GM23248 (cell line): ENCODE measurements at regions not wholly inside any gene's neighbourhood (a gene's known extent, or its start where the extent isn't known, plus 50 kb on each side); places are given as distances from the start of the nearest gene placed in this dataset.

ENCODE experiments used
- DNase-seq: peaks from one replicate; pipeline ENCODE4 v3.0.0-alpha.2; 2015
- H2AFZ ChIP-seq: fragments of 200-600 bp; sonication (generic); 2 replicates; pipeline ENCODE4 v1.6.1; 2016; ENCODE audit warnings: antibody characterized with exemption
- H3F3A ChIP-seq: fragments of 200-600 bp; sonication (generic); 2 replicates; pipeline ENCODE4 v1.6.1; 2016; ENCODE audit warnings: mild to moderate bottlenecking, antibody characterized with exemption, mixed run types; ENCODE audit not compliant: insufficient read depth
- H3K27ac ChIP-seq: fragments of 200-600 bp; sonication (generic); 2 replicates; pipeline ENCODE4 v1.5.1; 2016; ENCODE audit warnings: mild to moderate bottlenecking
- H3K27me3 ChIP-seq: fragments of 200-600 bp; sonication (generic); replicated peaks from 2 replicates; pipeline ENCODE4 v1.6.1; 2016; ENCODE audit warnings: mild to moderate bottlenecking; ENCODE audit not compliant: insufficient read depth
- H3K36me3 ChIP-seq: fragments of 200-600 bp; sonication (generic); 2 replicates; pipeline ENCODE4 v1.6.1; 2016; ENCODE audit warnings: low read depth, mild to moderate bottlenecking
- H3K4me1 ChIP-seq: fragments of 200-600 bp; sonication (generic); 2 replicates; pipeline ENCODE4 v1.6.1; 2016; ENCODE audit warnings: mild to moderate bottlenecking; ENCODE audit not compliant: insufficient read depth
- H3K4me2 ChIP-seq: fragments of 200-600 bp; sonication (generic); one replicate; pipeline ENCODE4 v1.6.1; 2016; ENCODE audit warnings: mild to moderate bottlenecking; ENCODE audit not compliant: unreplicated experiment
- H3K4me3 ChIP-seq: fragments of 200-600 bp; sonication (generic); 2 replicates; pipeline ENCODE4 v1.5.1; 2016; ENCODE audit warnings: mild to moderate bottlenecking
- H3K79me2 ChIP-seq: fragments of 200-600 bp; sonication (generic); 2 replicates; pipeline ENCODE4 v1.6.1; 2016; ENCODE audit warnings: mild to moderate bottlenecking; ENCODE audit not compliant: insufficient read depth
- H3K9ac ChIP-seq: fragments of 200-600 bp; sonication (generic); 2 replicates; pipeline ENCODE4 v1.6.1; 2016; ENCODE audit warnings: mild to moderate bottlenecking
- H3K9me2 ChIP-seq: fragments of 200-600 bp; sonication (generic); 2 replicates; pipeline ENCODE4 v1.6.1; 2016; ENCODE audit warnings: mixed run types, mild to moderate bottlenecking, moderate library complexity; ENCODE audit not compliant: insufficient read depth
- H3K9me3 ChIP-seq: fragments of 200-600 bp; sonication (generic); one replicate; pipeline ENCODE4 v1.6.1; 2017; ENCODE audit warnings: low read depth
- H4K20me1 ChIP-seq: fragments of 200-600 bp; sonication (generic); 2 replicates; pipeline ENCODE4 v1.6.0; 2016; ENCODE audit not compliant: insufficient read depth
- EZH2 ChIP-seq: fragments of 200-600 bp; sonication (generic); IDR thresholded peaks from 2 replicates; pipeline ENCODE4 v1.6.1; 2018; ENCODE audit warnings: antibody characterized with exemption, mild to moderate bottlenecking; ENCODE audit not compliant: insufficient read depth, poor library complexity, severe bottlenecking
- EZH2phosphoT487 ChIP-seq: fragments of 200-600 bp; sonication (generic); IDR thresholded peaks from 2 replicates; pipeline ENCODE4 v1.6.1; 2018; ENCODE audit warnings: antibody characterized with exemption, moderate library complexity, mild to moderate bottlenecking, low read depth; ENCODE audit not compliant: insufficient read depth
- WGBS, 2 experiments: methylation state at CpG; one replicate each; pipeline ENCODE4 v1.1.6; 2015 to 2017; ENCODE audit warnings: low lambda C conversion rate in 2 of 2, low coverage in 1 of 2; ENCODE audit errors: missing lambda C conversion rate in 2 of 2; 5-methylcytosine and 5-hydroxymethylcytosine counted together
- in situ Hi-C: fragments of 300-500 bp; cut with MboI; formaldehyde crosslinking; loops from 2 replicates; pipeline ENCODE4 v1.15.0; 2020

DNA sequence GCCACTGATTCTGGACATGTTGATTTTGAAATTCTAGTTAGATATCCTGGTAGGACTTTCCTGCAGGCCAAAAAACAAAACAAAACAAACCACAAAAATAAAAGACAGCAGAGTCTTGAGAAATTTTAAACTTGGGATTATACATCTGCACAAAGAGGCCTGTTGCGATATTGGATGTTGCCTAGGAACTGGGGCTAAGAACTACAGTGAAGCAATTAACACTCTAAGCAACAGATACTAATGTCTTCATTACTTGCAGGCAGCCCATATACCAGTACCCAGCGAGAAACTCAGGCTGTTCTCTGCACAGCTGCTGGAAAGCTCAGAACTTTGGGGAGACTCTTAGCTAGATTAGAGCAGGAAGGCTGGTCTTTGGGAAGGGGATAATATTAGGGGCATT, 69.1 kb upstream of the SCOC start:
- Histone ChIP-seq H4K20me1 (no peaks in the 10 kb centered on the region), H3F3A (peaks cover 36% of the 10 kb centered on the region), H3K36me3 (no peaks in the 10 kb centered on the region), H3K9me3 (no peaks in the 10 kb centered on the region), H2AFZ (no peak overlapping the region), H3K9ac (no peak overlapping the region), H3K4me1 (peaks cover 31% of the 10 kb centered on the region), H3K4me3 (no peak overlapping the region), H3K79me2 (no peaks in the 10 kb centered on the region), H3K27ac (no peak overlapping the region), H3K27me3 (no peaks in the 10 kb centered on the region), H3K4me2 (no peak overlapping the region), H3K9me2 (no peaks in the 10 kb centered on the region)
- no peak for TF ChIP-seq EZH2phosphoT487
- no peak for TF ChIP-seq EZH2
- WGBS, 2 experiments: 69 to 78% methylated on average over 2 of the region's 2 CpGs
- in situ Hi-C loops: no loop called here
- DNase-seq: no peak

DNA sequence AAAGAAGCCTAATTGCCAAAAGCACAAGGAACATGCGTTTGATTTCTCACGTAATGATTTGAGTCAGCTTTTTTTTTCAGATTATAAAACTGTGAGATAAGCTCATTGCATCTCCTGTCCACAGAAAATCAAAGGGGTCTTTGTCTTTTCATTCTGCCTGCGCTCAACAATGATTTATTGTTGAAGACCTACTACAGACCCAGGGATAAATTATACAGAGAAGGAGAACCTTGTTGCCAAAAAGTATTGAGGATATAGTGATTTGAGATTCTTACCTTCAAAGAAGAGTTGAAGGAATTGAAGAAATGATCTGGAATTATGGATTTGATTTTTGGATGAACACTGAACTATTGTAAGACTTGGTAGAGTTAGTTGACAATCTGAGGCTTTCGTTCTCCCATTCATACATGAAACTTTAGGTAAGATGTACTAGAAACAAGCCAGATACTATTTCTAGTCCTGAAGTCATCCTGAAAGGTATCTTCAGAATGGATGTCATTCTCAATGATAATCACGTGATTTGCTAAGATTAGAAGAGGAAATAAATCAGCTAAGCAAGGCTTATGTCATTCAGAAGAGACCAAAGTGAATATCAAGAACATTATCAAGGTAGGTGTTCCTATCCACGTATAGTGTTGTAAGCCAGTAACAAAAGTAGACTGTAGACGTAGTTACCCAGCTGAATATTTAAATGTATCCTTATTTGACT, 71.1 kb upstream of the SCOC start:
- no peaks in the 10 kb centered on the region for H3K36me3 ChIP-seq
- H2AFZ ChIP-seq: no peak overlapping the region
- H4K20me1 ChIP-seq: no peaks in the 10 kb centered on the region
- no peak for DNase-seq
- in situ Hi-C loops: no loop called here
- H3K9me2 ChIP-seq: no peaks in the 10 kb centered on the region
- peaks cover 17% of the 10 kb centered on the region for H3K4me1 ChIP-seq
- no peak overlapping the region for H3K27ac ChIP-seq
- no peaks in the 10 kb centered on the region for H3K9me3 ChIP-seq
- no peak overlapping the region for H3K4me2 ChIP-seq
- peaks cover 17% of the 10 kb centered on the region for H3F3A ChIP-seq
- no peak for TF ChIP-seq EZH2phosphoT487
- H3K79me2 ChIP-seq: no peaks in the 10 kb centered on the region
- H3K4me3 ChIP-seq: no peak overlapping the region
- no peaks in the 10 kb centered on the region for H3K27me3 ChIP-seq
- H3K9ac ChIP-seq: no peak overlapping the region
- 79 to 88% methylated on average over 7 of the region's 7 CpGs for WGBS, 2 experiments

DNA sequence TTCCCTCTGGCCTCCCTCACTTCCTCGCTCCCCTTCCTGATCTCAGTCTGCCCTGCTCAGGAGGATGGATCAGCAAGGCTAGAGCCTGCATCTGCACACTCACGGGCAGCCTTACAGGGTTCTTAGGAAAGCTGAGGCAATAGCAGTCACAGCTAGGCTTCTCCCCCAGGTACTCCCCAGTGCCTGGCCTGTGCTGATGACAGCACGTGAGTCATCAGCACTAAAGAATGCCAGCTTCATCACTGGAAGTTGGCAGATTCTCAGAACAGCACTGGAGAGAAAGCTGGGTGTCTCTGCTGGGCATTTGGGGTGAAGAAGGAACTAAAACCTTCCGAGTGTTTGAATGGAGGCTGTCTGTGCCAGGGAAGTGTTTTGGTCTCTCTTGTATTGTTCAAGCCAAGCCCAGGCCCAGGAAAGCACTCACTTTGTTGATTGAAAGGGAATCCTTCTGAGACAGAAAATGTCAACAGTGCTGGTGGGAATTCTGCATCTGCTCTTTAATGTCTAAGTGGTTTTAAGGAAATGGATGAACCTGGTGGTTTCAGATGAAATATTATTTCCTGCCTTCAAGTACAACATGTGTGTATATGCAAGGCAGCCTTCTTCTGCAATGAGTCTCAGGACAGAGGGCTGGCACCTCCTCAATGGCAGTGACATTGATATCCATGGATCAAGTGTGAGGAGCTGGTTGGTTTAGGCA, 73.0 kb upstream of the SCOC start:
- 30 to 34% methylated on average over 4 of the region's 4 CpGs for WGBS, 2 experiments
- peaks cover 31% of the 10 kb centered on the region for H3K4me1 ChIP-seq
- H3K79me2 ChIP-seq: no peaks in the 10 kb centered on the region
- 0 out of 2 replicates have a peak overlapping the region, but pooled peaks have one; percentile 0 for H2AFZ ChIP-seq
- in situ Hi-C loops: no loop called here
- peak overlapping the region; percentile 14 for H3K4me2 ChIP-seq
- no peaks in the 10 kb centered on the region for H3K9me3 ChIP-seq
- H3K9ac ChIP-seq: no peak overlapping the region
- H3K27me3 ChIP-seq: no peaks in the 10 kb centered on the region
- peaks cover 14% of the 10 kb centered on the region for H3F3A ChIP-seq
- TF ChIP-seq EZH2 (no peak), EZH2phosphoT487 (no peak)
- peak overlapping the region; percentile 21; the same call in 1 of the 2 replicates for H3K27ac ChIP-seq
- H3K9me2 ChIP-seq: no peaks in the 10 kb centered on the region
- no peak overlapping the region for H3K4me3 ChIP-seq
- H3K36me3 ChIP-seq: no peaks in the 10 kb centered on the region
- peak; percentile 87 for DNase-seq
- no peaks in the 10 kb centered on the region for H4K20me1 ChIP-seq

DNA sequence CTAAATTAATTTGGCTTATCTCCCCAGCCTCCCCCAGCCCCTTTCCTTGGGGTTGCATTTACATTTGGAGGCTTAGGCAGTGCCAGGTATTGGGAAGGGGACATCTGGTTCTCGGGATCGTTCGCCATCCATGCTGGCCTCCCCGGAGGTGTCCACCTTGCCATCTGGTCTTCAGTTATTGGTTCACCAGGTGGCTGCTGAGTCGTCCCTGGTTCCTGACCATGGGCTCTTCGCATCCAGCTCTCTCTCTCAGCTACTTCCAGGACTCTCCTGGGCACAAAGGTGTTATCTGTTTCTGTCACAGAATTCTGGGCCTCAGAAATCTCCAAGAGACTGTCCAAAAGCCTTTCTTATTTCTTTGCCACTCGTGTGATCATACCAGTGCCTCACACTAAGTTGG, 75.4 kb upstream of the SCOC start:
- in situ Hi-C loops: no loop called here
- H4K20me1 ChIP-seq: no peaks in the 10 kb centered on the region
- H3K9me3 ChIP-seq: no peaks in the 10 kb centered on the region
- H3K9ac ChIP-seq: no peak overlapping the region
- no peak overlapping the region for H2AFZ ChIP-seq
- 91 to 98% methylated on average over 7 of the region's 7 CpGs for WGBS, 2 experiments
- H3K79me2 ChIP-seq: no peaks in the 10 kb centered on the region
- no peaks in the 10 kb centered on the region for H3K36me3 ChIP-seq
- H3K27me3 ChIP-seq: no peaks in the 10 kb centered on the region
- H3K27ac ChIP-seq: no peak overlapping the region
- H3K9me2 ChIP-seq: no peaks in the 10 kb centered on the region
- H3F3A ChIP-seq: peaks cover 14% of the 10 kb centered on the region
- H3K4me1 ChIP-seq: peaks cover 31% of the 10 kb centered on the region
- no peak for DNase-seq
- TF ChIP-seq EZH2phosphoT487 (no peak), EZH2 (no peak)
- no peak overlapping the region for H3K4me2 ChIP-seq
- H3K4me3 ChIP-seq: no peak overlapping the region
